Prostate gland (tissue), 2 donors: ENCODE measurements at regions not wholly inside any gene's neighbourhood (a gene's known extent, or its start where the extent isn't known, plus 50 kb on each side); places are given as distances from the start of the nearest gene placed in this dataset.

ENCODE experiments used
- DNase-seq: peaks from one replicate; pipeline ENCODE4 v3.0.0-alpha.2; 2019; ENCODE audit warnings: low spot score
- H3K27ac ChIP-seq, 2 donors: fragments of 200-600 bp; sonication (generic); 2 replicates each; pipeline ENCODE4 v1.5.1; 2017 to 2019
- H3K27me3 ChIP-seq: fragments of 200-600 bp; sonication (generic); replicated peaks from 2 replicates; pipeline ENCODE4 v1.5.1; 2019; ENCODE audit not compliant: insufficient read depth
- H3K36me3 ChIP-seq, 2 donors: fragments of 200-600 bp; sonication (generic); 1 replicate in 1 of 2; 2 replicates in 1 of 2; pipeline versions ENCODE4 v1.5.1 to v1.8.1; 2017 to 2019
- H3K4me1 ChIP-seq: fragments of 200-600 bp; sonication (generic); replicated peaks from 2 replicates; pipeline ENCODE4 v1.5.1; 2019
- H3K4me3 ChIP-seq, 2 donors: fragments of 200-600 bp; sonication (generic); 2 replicates each; pipeline ENCODE4 v1.5.1; 2017 to 2019
- H3K9me3 ChIP-seq: fragments of 200-600 bp; sonication (generic); 2 replicates; pipeline ENCODE4 v1.5.1; 2017
- CTCF ChIP-seq, 4 experiments: fragments of 200-600 bp in 2 of 4; fragments of 450-650 bp in 2 of 4; sonication (generic) in 2 of 4; IDR thresholded peaks; 1 replicate in 3 of 4; 2 replicates in 1 of 4; pipeline ENCODE4 v1.5.1; 2016 to 2019; ENCODE audit warnings: antibody characterized with exemption in 4 of 4, mild to moderate bottlenecking in 2 of 4, moderate library complexity in 2 of 4
- POLR2A ChIP-seq: fragments of 450-650 bp; IDR thresholded peaks from one replicate; pipeline ENCODE4 v1.6.1; 2016; ENCODE audit warnings: antibody characterized with exemption, mild to moderate bottlenecking
- POLR2AphosphoS5 ChIP-seq: sonication (generic); formaldehyde crosslinking; IDR thresholded peaks from one replicate; pipeline ENCODE4 v1.6.1; 2017; ENCODE audit warnings: antibody characterized with exemption
- WGBS: methylation state at CpG from one replicate; pipeline ENCODE4 v1.1.5; 2018; 5-methylcytosine and 5-hydroxymethylcytosine counted together
- intact Hi-C: fragments of 100-400 bp; cut with DNase I; formaldehyde crosslinking; loops from one replicate; pipeline ENCODE4 v1.14.2; 2022

GRCh38 chr4:18627447-18628005, 606.0 kb upstream of the LCORL start:
- intact Hi-C loops, result no loop called here
- Histone ChIP-seq H3K27ac (no peak overlapping the region), H3K4me1 (no peaks in the 10 kb centered on the region), H3K9me3 (no peaks in the 10 kb centered on the region), H3K36me3 (no peaks in the 10 kb centered on the region), H3K27me3 (no peaks in the 10 kb centered on the region), H3K4me3 (no peak overlapping the region)
- TF ChIP-seq POLR2A, result no peak
- no peak for TF ChIP-seq CTCF (IDR thresholded peaks at IDR 0.05)
- TF ChIP-seq POLR2AphosphoS5, result no peak
- DNase-seq, result no peak
- 91% methylated on average over 2 of the region's 2 CpGs for WGBS

- H3K36me3 ChIP-seq, result no peaks in the 10 kb centered on the region
- intact Hi-C loops, result no loop called here
- H3K4me1 ChIP-seq, result no peaks in the 10 kb centered on the region
- no peak for TF ChIP-seq POLR2AphosphoS5
- TF ChIP-seq POLR2A, result no peak
- TF ChIP-seq CTCF (IDR thresholded peaks at IDR 0.05), result no peak
- no peak overlapping the region for H3K27ac ChIP-seq
- DNase-seq, result no peak
- no peaks in the 10 kb centered on the region for H3K27me3 ChIP-seq
- H3K4me3 ChIP-seq, result no peak overlapping the region
- no peaks in the 10 kb centered on the region for H3K9me3 ChIP-seq
- 79% methylated on average over 2 of the region's 2 CpGs for WGBS
These were observed 605.4 kb upstream of the LCORL start for GRCh38 chr4:18626996-18627395.

GRCh38 chr4:18626366-18626765, 604.8 kb upstream of the LCORL start:
- TF ChIP-seq POLR2A (no peak), POLR2AphosphoS5 (no peak)
- Histone ChIP-seq H3K4me3 (no peak overlapping the region), H3K27me3 (no peaks in the 10 kb centered on the region), H3K27ac (no peak overlapping the region), H3K9me3 (no peaks in the 10 kb centered on the region), H3K36me3 (no peaks in the 10 kb centered on the region), H3K4me1 (no peaks in the 10 kb centered on the region)
- intact Hi-C loops, result no loop called here
- DNase-seq, result no peak

DNA sequence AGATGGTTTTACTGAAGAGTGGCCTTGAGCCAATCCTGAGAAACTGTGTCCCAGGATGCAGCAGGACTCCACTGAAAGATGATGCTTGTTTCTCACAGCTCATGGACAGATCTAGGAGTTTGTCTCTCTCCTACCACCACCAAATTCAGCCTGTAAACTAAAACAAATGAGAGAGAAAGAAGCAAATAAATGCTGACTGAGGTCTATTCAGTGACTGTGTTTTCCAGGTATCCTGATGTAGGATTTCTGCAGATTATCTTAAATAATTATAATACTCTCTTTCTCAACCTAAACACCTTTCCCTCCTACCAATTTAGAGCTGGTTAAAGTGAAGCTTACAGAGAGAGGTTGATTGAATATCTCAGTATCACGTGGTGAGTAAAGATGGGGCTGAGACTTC, 599.6 kb upstream of the LCORL start:
- no peaks in the 10 kb centered on the region for H3K27me3 ChIP-seq
- H3K9me3 ChIP-seq, result no peaks in the 10 kb centered on the region
- 85% methylated on average over 1 of the region's 1 CpG for whole genome bisulfite sequencing
- intact Hi-C loops, result no loop called here
- H3K4me3 ChIP-seq, result no peak overlapping the region
- DNase-seq, result no peak
- no peaks in the 10 kb centered on the region for H3K4me1 ChIP-seq
- TF ChIP-seq POLR2AphosphoS5 (no peak), POLR2A (no peak), CTCF (IDR thresholded peaks at IDR 0.05) (no peak)
- no peaks in the 10 kb centered on the region for H3K36me3 ChIP-seq
- H3K27ac ChIP-seq, result no peak overlapping the region

DNA sequence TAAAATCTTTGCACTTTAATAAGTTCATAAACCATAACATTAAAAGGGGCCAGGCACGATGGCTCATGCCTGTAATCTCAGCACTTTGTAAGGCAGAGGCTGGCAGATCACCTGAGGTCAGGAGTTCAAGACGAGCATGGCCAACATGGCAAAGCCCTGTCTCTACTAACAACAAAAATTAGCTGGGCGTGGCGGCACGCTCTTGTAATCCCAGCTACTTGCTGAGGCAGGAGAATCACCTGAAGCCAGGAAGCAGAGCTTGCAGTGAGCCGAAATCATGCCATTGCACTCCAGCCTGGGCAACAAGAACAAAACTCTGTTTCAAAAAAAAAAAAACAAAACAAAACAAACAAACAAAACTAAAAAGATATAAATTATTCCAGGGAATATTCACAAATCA, 595.2 kb upstream of the LCORL start:
- DNase-seq, result no peak
- Histone ChIP-seq H3K27me3 (no peaks in the 10 kb centered on the region), H3K9me3 (no peaks in the 10 kb centered on the region), H3K4me3 (no peak overlapping the region), H3K4me1 (no peaks in the 10 kb centered on the region), H3K27ac (no peak overlapping the region), H3K36me3 (no peaks in the 10 kb centered on the region)
- intact Hi-C loops, result no loop called here
- no peak for TF ChIP-seq POLR2AphosphoS5
- TF ChIP-seq POLR2A, result no peak
- no peak for TF ChIP-seq CTCF (IDR thresholded peaks at IDR 0.05)
- 43% methylated on average over 6 of the region's 6 CpGs for WGBS
